Fibroblast of lung (primary cell): ENCODE measurements at regions not wholly inside any gene's neighbourhood (a gene's known extent, or its start where the extent isn't known, plus 50 kb on each side); places are given as distances from the start of the nearest gene placed in this dataset.

Experiments used
- DNase-seq, 2 donors: peaks; one replicate each; pipeline versions ENCODE4 v3.0.0 to v3.0.0-alpha.2; 2010; ENCODE audit warnings: low read depth in 2 of 2
- H2AFZ ChIP-seq: 2 replicates; pipeline ENCODE4 v1.5.1; 2012; ENCODE audit warnings: low read length, control low read depth, inconsistent platforms
- H3K27ac ChIP-seq: 2 replicates; pipeline ENCODE4 v1.5.1; 2011; ENCODE audit warnings: low read length, control low read depth; ENCODE audit not compliant: insufficient read depth
- H3K27me3 ChIP-seq: 2 replicates; pipeline ENCODE4 v1.5.1; 2011; ENCODE audit warnings: mild to moderate bottlenecking, low read length; ENCODE audit not compliant: control insufficient read depth, insufficient read depth
- H3K36me3 ChIP-seq: 2 replicates; pipeline ENCODE4 v1.5.1; 2011; ENCODE audit warnings: low read length; ENCODE audit not compliant: control insufficient read depth, insufficient read depth
- H3K4me1 ChIP-seq: 2 replicates; pipeline ENCODE4 v1.5.1; 2011; ENCODE audit warnings: low read length; ENCODE audit not compliant: control insufficient read depth, insufficient read depth; ENCODE audit errors: extremely low read depth
- H3K4me2 ChIP-seq: 2 replicates; pipeline ENCODE4 v1.5.1; 2011; ENCODE audit warnings: low read length, control low read depth; ENCODE audit not compliant: insufficient read depth; ENCODE audit errors: extremely low read depth
- H3K4me3 ChIP-seq, 4 experiments: fragments of 200-600 bp in 1 of 4; sonication (generic) in 1 of 4; replicated peaks in 1 of 4; 2 replicates each; pipeline ENCODE4 v1.5.1; 2011 to 2016; ENCODE audit warnings: low read length in 4 of 4, low read depth in 3 of 4, mild to moderate bottlenecking in 3 of 4, control low read depth in 2 of 4, inconsistent platforms in 1 of 4, mixed read lengths in 1 of 4; ENCODE audit not compliant: insufficient read depth in 1 of 4; ENCODE audit errors: control extremely low read depth in 1 of 4
- H3K79me2 ChIP-seq: 2 replicates; pipeline ENCODE4 v1.5.1; 2012; ENCODE audit warnings: mild to moderate bottlenecking, low read length, inconsistent platforms; ENCODE audit not compliant: control insufficient read depth, insufficient read depth
- H3K9ac ChIP-seq: 2 replicates; pipeline ENCODE4 v1.5.1; 2011; ENCODE audit warnings: mild to moderate bottlenecking, low read length, control low read depth; ENCODE audit not compliant: insufficient read depth
- H3K9me3 ChIP-seq: 2 replicates; pipeline ENCODE4 v1.5.1; 2012; ENCODE audit warnings: low read depth, low read length; ENCODE audit not compliant: control insufficient read depth, insufficient read depth
- H4K20me1 ChIP-seq: 2 replicates; pipeline ENCODE4 v1.5.1; 2011; ENCODE audit warnings: low read length; ENCODE audit not compliant: control insufficient read depth, insufficient read depth; ENCODE audit errors: extremely low read depth
- CTCF ChIP-seq, 2 donors: IDR thresholded peaks in 1 of 2; conservative IDR thresholded peaks in 1 of 2; 1 replicate in 1 of 2; 2 replicates in 1 of 2; pipeline ENCODE4 v1.5.1; 2011 to 2012; ENCODE audit warnings: low read length in 2 of 2, control low read depth in 1 of 2, inconsistent platforms in 1 of 2, low read depth in 1 of 2, mild to moderate bottlenecking in 1 of 2
- EZH2 ChIP-seq: IDR thresholded peaks from 2 replicates; pipeline ENCODE4 v1.5.1; 2012; ENCODE audit warnings: low read length, control low read depth, mild to moderate bottlenecking; ENCODE audit errors: missing control alignments

DNA sequence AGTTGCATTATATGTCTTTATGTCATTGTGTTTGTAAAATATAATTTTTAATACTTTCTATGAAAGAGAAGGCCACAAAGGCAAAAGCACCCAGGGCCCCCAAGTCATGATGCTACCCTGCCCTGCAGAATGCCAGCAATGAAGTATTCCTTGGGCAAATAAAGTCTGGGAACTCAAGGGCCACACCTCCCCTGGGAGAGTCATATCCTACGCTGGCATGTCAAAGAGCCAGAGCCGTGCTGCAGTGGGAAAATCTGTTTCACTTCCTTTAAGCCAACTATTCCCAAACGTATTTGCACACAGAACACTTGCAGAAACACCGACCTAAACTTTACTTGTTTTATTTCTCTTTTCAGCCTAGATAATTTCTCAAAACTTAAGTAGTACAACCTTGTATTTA is 98.4 kb upstream of the KAZN start:
- no peak overlapping the region for H3K4me2 ChIP-seq
- H4K20me1 ChIP-seq: no peaks in the 10 kb centered on the region
- H3K36me3 ChIP-seq: no peaks in the 10 kb centered on the region
- H3K9ac ChIP-seq: no peak overlapping the region
- TF ChIP-seq CTCF (conservative IDR thresholded peaks at IDR 0.05 in 1 of 2, IDR thresholded peaks at IDR 0.05 in 1 of 2; ENCODE audit: low read depth in 1 of 2, low read length in 2 of 2) (no peak), EZH2 (no peak)
- no peaks in the 10 kb centered on the region for H3K9me3 ChIP-seq
- H3K27me3 ChIP-seq: no peaks in the 10 kb centered on the region
- no peaks in the 10 kb centered on the region for H3K4me1 ChIP-seq
- H3K27ac ChIP-seq: no peak overlapping the region
- H2AFZ ChIP-seq: no peak overlapping the region
- no peak overlapping the region for H3K4me3 ChIP-seq
- H3K79me2 ChIP-seq: no peaks in the 10 kb centered on the region
- no peak for DNase-seq

GRCh38 chr1:14500912-14501311 is 97.6 kb upstream of the KAZN start:
- Histone ChIP-seq H4K20me1 (no peaks in the 10 kb centered on the region), H3K9me3 (no peaks in the 10 kb centered on the region), H3K27me3 (no peaks in the 10 kb centered on the region), H3K4me3 (no peak overlapping the region), H2AFZ (no peak overlapping the region), H3K9ac (no peak overlapping the region), H3K4me2 (no peak overlapping the region), H3K36me3 (no peaks in the 10 kb centered on the region), H3K79me2 (no peaks in the 10 kb centered on the region), H3K27ac (no peak overlapping the region), H3K4me1 (no peaks in the 10 kb centered on the region)
- TF ChIP-seq EZH2 (no peak), CTCF (conservative IDR thresholded peaks at IDR 0.05 in 1 of 2, IDR thresholded peaks at IDR 0.05 in 1 of 2; ENCODE audit: low read depth in 1 of 2, low read length in 2 of 2) (no peak)
- DNase-seq: no peak

DNA sequence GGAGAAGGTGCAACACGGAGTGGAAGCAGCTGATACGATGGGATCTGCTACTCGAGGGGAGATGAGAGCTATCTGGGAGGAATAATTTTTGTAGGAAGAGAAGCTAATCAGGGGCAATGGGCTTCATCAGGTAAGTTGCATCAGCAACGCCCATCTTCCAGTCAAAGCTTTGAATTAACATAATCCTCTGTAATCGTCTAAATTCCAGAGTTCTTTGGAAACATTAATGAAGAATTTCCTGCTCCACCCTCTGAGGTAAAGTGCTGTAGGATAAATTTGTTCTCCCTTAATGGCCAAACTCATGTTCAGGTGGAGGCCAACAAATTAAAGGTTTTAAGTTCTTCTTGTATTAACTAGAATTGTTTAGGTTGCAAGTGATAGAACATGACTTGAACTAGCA is 94.0 kb upstream of the KAZN start:
- no peaks in the 10 kb centered on the region for H3K4me1 ChIP-seq
- no peaks in the 10 kb centered on the region for H4K20me1 ChIP-seq
- no peak for TF ChIP-seq CTCF (conservative IDR thresholded peaks at IDR 0.05 in 1 of 2, IDR thresholded peaks at IDR 0.05 in 1 of 2; ENCODE audit: low read depth in 1 of 2, low read length in 2 of 2)
- no peak for TF ChIP-seq EZH2
- no peaks in the 10 kb centered on the region for H3K79me2 ChIP-seq
- no peak overlapping the region for H2AFZ ChIP-seq
- H3K27me3 ChIP-seq: no peaks in the 10 kb centered on the region
- no peak overlapping the region for H3K4me2 ChIP-seq
- no peaks in the 10 kb centered on the region for H3K9me3 ChIP-seq
- no peak overlapping the region for H3K4me3 ChIP-seq
- no peak overlapping the region for H3K9ac ChIP-seq
- H3K36me3 ChIP-seq: no peaks in the 10 kb centered on the region
- no peak for DNase-seq
- H3K27ac ChIP-seq: no peak overlapping the region
